Neutrophil (primary cell): ENCODE measurements at regions not wholly inside any gene's neighbourhood (a gene's known extent, or its start where the extent isn't known, plus 50 kb on each side); places are given as distances from the start of the nearest gene placed in this dataset.

ENCODE experiments used
- H3K27ac ChIP-seq: fragments of 200-600 bp; sonication (generic); 2 replicates; pipeline ENCODE4 v1.5.1; 2016; ENCODE audit warnings: mild to moderate bottlenecking, moderate library complexity
- H3K27me3 ChIP-seq: fragments of 200-600 bp; sonication (generic); 2 replicates; pipeline ENCODE4 v1.6.0; 2016; ENCODE audit warnings: mild to moderate bottlenecking
- H3K36me3 ChIP-seq: fragments of 200-600 bp; sonication (generic); 2 replicates; pipeline ENCODE4 v1.5.1; 2017
- H3K4me1 ChIP-seq, 2 experiments: fragments of 200-600 bp in 1 of 2; sonication (generic) in 1 of 2; 1 replicate in 1 of 2; 2 replicates in 1 of 2; pipeline versions ENCODE4 v1.5.1 to v1.6.1; 2013 to 2016; ENCODE audit warnings: low read depth in 1 of 2, low read length in 1 of 2, mild to moderate bottlenecking in 1 of 2, moderate library complexity in 1 of 2; ENCODE audit not compliant: control insufficient read depth in 1 of 2, insufficient read depth in 1 of 2
- H3K4me3 ChIP-seq, 2 experiments: fragments of 200-600 bp in 1 of 2; sonication (generic) in 1 of 2; 1 replicate in 1 of 2; 2 replicates in 1 of 2; pipeline ENCODE4 v1.5.1; 2013 to 2016; ENCODE audit warnings: low read depth in 1 of 2, low read length in 1 of 2, mild to moderate bottlenecking in 1 of 2, moderate library complexity in 1 of 2
- H3K9me3 ChIP-seq: fragments of 200-600 bp; sonication (generic); 2 replicates; pipeline ENCODE4 v1.5.1; 2016
- TF ChIP-seq, protein P1 (sequence below): fragments of 200-600 bp; sonication (generic); IDR thresholded peaks from 2 replicates; pipeline ENCODE4 v1.5.1; 2016; ENCODE audit warnings: antibody characterized with exemption

DNA sequence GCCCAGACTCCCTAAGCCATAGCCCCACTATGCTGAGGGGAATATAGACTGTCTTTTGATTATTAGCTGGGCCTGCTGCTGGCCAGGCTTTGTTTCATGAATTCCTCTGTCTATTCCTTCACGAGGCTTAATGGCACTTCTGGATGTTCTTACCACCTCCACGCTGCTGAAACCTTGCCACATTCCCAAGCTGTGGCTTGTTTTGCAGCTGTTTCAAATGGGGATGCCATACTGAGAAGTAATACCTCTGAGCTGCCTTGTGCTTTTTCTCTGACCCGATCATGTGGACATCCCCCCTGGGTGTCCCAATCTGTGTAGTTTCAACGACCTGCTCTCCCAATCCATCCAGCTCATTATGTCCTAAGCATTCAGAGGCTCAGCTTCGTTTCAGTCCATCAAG is 114.1 kb downstream of the ICOS start:
- H3K4me1 ChIP-seq: no peaks in the 10 kb centered on the region
- H3K27me3 ChIP-seq: no peaks in the 10 kb centered on the region
- no peak overlapping the region for H3K27ac ChIP-seq
- TF ChIP-seq, protein P1, sequence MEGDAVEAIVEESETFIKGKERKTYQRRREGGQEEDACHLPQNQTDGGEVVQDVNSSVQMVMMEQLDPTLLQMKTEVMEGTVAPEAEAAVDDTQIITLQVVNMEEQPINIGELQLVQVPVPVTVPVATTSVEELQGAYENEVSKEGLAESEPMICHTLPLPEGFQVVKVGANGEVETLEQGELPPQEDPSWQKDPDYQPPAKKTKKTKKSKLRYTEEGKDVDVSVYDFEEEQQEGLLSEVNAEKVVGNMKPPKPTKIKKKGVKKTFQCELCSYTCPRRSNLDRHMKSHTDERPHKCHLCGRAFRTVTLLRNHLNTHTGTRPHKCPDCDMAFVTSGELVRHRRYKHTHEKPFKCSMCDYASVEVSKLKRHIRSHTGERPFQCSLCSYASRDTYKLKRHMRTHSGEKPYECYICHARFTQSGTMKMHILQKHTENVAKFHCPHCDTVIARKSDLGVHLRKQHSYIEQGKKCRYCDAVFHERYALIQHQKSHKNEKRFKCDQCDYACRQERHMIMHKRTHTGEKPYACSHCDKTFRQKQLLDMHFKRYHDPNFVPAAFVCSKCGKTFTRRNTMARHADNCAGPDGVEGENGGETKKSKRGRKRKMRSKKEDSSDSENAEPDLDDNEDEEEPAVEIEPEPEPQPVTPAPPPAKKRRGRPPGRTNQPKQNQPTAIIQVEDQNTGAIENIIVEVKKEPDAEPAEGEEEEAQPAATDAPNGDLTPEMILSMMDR: no peak
- no peaks in the 10 kb centered on the region for H3K9me3 ChIP-seq
- H3K36me3 ChIP-seq: no peaks in the 10 kb centered on the region
- no peak overlapping the region for H3K4me3 ChIP-seq

DNA sequence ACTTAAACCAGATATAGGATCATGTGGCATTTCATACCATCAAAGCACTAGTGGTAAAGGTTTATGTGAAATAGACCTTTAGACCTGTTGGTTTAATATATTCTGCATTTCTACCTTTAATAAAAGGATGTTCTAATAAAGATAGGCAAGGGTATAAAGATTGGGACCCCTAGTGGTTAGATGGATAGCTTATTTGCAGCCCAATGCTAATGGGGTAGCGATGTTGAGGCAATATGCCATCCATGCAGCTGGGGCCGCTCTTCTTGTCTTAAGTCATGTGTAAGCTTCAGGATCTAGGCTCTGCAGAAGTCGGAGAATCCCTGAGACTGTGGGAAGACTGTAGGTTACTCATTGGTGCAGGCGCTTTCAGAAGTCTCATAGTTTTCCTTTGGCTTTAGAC is 114.9 kb downstream of the ICOS start:
- Histone ChIP-seq H3K4me1 (no peaks in the 10 kb centered on the region), H3K9me3 (no peaks in the 10 kb centered on the region), H3K27ac (no peak overlapping the region), H3K36me3 (no peaks in the 10 kb centered on the region), H3K4me3 (no peak overlapping the region), H3K27me3 (no peaks in the 10 kb centered on the region)
- TF ChIP-seq, protein P1: no peak

DNA sequence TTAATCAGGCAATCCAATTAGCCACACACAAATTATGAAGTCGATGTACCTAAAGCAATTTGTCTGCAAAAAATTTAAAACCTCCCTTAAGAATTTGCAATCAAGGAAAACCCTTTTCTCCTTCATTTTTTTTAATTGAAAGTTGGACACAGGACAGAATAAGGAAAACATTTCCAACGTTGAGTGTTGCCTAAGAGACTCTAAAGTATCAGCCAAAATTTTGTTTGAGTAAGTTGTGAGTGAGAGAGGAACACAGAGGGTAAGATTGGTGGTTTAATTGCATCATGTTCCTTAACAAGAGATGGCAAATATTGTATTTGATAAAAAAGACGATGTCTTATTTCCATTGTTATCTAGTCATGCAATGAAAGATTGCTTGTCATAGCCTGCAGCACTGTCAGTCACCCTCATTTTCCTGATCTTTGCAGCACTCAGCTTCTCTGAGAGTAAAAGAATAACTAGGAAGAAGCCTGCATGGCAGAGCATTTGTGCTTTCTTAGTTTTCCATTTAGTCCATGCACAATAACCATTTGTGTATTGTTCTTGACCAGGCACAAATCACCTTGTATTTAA is 115.5 kb downstream of the ICOS start:
- no peaks in the 10 kb centered on the region for H3K27me3 ChIP-seq

DNA sequence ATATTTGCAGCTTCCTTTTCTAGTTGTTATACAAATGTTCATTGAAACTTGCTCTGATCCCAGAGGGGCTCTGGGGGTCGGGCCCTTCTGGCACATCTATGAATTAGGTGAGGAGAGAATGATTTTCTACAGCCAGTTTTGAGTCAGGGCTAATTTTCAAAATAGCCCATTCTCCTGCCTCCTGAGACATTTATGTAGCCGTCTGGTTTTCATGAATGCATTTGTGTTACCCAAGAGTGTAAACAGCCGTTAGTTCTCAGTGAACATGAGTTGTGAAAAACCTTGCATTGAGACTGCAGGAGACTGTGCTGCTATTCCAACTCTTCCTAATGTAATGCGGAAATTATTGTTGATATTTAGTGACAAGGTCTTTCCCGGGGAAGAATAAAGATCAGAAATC is 122.5 kb downstream of the ICOS start:
- Histone ChIP-seq H3K9me3 (no peaks in the 10 kb centered on the region), H3K27ac (no peak overlapping the region), H3K4me1 (no peaks in the 10 kb centered on the region), H3K36me3 (no peaks in the 10 kb centered on the region), H3K4me3 (no peak overlapping the region), H3K27me3 (no peaks in the 10 kb centered on the region)
- TF ChIP-seq, protein P1: no peak

More for the DNA sequence above, 115.5 kb downstream of the ICOS start:
- TF ChIP-seq, protein P1: no peak
- H3K4me3 ChIP-seq: no peak overlapping the region
- H3K9me3 ChIP-seq: no peaks in the 10 kb centered on the region
- H3K27ac ChIP-seq: no peak overlapping the region
- no peaks in the 10 kb centered on the region for H3K36me3 ChIP-seq
- H3K4me1 ChIP-seq: no peaks in the 10 kb centered on the region

DNA sequence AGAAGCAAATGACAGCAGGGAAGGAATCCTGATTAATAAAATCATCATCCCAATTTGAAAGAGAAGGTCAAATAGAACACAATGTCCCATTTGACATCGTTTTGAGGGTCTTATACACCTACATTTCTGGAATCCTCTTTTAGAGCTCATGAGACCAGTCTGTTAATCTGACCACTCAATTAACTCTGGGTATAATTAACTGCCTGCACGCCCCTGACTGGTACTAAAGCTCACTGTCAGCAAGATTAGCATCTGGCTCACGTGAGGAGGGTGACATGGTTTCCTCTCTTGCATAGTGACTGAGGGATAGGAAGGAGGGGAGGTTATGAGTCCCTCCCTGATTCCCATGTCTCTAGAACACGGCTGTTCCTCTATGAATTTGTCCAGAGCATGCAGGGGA is 124.3 kb downstream of the ICOS start:
- H3K4me1 ChIP-seq: no peaks in the 10 kb centered on the region
- no peak overlapping the region for H3K4me3 ChIP-seq
- no peak overlapping the region for H3K27ac ChIP-seq
- TF ChIP-seq, protein P1: no peak
- H3K36me3 ChIP-seq: no peaks in the 10 kb centered on the region
- no peaks in the 10 kb centered on the region for H3K9me3 ChIP-seq
- H3K27me3 ChIP-seq: no peaks in the 10 kb centered on the region

DNA sequence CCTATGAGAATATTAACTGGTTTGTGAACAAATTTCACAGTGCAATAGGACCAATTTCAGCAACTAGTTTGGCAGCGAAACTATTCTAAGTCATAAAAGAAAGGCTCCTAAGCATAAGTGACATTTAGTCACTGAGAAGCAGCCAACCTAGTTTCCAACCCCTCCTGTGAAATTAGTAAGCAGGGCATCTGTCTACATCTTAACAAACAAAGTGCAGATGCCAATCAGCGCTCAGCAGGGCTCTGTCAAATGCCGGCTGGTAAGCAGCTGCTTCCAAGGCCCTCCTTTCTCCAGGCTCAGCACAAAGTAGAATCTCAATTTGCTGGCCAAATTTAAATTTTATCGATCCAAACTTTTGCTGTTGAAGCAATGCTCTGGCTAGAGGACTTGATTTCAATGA is 124.7 kb downstream of the ICOS start:
- H3K9me3 ChIP-seq: no peaks in the 10 kb centered on the region
- H3K27ac ChIP-seq: no peak overlapping the region
- H3K36me3 ChIP-seq: no peaks in the 10 kb centered on the region
- H3K4me3 ChIP-seq: no peak overlapping the region
- TF ChIP-seq, protein P1: no peak
- no peaks in the 10 kb centered on the region for H3K27me3 ChIP-seq
- H3K4me1 ChIP-seq: no peaks in the 10 kb centered on the region
